ENCODE measurements at regions not wholly inside any gene's neighbourhood (a gene's known extent, or its start where the extent isn't known, plus 50 kb on each side); places are given as distances from the start of the nearest gene placed in this dataset.

DNA sequence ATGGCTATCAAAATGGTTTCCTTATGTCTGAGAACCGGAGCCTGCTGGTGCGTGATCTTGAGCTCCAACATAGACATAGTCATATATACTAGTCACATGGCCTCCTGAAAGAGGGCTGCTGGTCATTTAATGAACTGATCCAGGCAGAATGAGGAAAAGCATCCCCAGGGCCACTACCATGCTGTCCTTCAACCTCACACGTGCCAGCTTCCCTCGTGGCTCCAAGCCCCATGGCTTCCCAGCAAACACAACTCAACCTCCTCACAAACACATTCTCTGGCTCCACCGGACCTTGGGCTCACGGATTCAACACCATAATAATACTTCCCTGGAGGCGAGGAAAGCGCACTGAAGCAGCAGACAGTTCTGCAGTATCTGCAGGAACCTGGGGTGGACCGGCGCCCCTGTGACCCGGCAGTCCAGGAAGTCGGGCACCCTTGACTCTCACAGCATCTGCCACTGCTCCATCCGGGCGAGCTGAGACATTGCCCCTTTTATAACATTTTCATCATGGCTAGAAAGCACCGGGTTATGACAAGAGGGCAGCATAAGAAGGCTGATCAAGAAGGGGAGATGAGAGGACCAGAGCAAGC is 57.2 kb upstream of the CDH5 start:
- no peaks in the 10 kb centered on the region for H3K4me1 Mint-ChIP-seq

DNA sequence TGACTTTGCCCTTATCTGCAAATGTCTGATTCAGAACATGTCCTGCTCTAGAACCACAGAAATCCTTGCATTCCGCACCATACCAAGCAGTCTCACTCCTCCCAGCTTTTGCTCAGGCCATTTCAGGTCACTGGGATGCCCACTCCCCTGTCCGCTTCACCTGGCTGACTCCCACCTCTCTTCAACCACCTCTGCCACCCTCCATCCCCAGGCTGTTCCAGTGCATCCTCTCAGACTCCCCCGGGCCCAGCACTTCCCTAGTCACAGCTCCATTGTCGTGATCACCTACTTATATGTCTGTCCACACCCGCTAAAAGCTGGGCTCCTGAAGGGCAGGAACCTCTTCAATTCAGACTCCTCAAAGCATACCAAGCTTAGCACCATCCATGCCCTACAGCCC is 58.4 kb upstream of the CDH5 start:
- no peaks in the 10 kb centered on the region for H3K4me1 Mint-ChIP-seq
- DNase-seq: no peak
- TF ChIP-seq EZH2 (IDR thresholded peaks at IDR 0.05; ENCODE audit: borderline replicate concordance, insufficient read depth, low read depth, low read length, poor library complexity, severe bottlenecking): no peak
- POLR2A ChIA-PET: no interaction called here
- Histone ChIP-seq H3K79me2 (ENCODE audit: control insufficient read depth, insufficient read depth, low read length) (no peaks in the 10 kb centered on the region), H3K27ac (ENCODE audit: low read length in 2 of 2) (no peak overlapping the region), H3K36me3 (replicated peaks in 1 of 2; ENCODE audit: control extremely low read depth in 1 of 2, control insufficient read depth in 1 of 2, extremely low read depth in 1 of 2, insufficient read depth in 2 of 2, low read length in 1 of 2) (no peaks in the 10 kb centered on the region), H3K4me3 (ENCODE audit: control extremely low read depth in 1 of 5, extremely low read depth in 1 of 5, insufficient read depth in 1 of 5, low read depth in 2 of 5, low read length in 4 of 5) (no peak overlapping the region), H3K27me3 (replicated peaks in 1 of 4; ENCODE audit: control extremely low read depth in 1 of 4, control insufficient read depth in 3 of 4, insufficient read depth in 4 of 4, low read length in 3 of 4) (peaks cover 0 to 3% (median 0%) of the 10 kb centered on the region in 4 experiments), H4K20me1 (ENCODE audit: control insufficient read depth, insufficient read depth, low read length, poor library complexity, severe bottlenecking) (no peaks in the 10 kb centered on the region), H3K9me3 (ENCODE audit: control extremely low read depth in 1 of 3, control insufficient read depth in 2 of 3, insufficient read depth in 1 of 3, low read length in 2 of 3) (no peaks in the 10 kb centered on the region), H2AFZ (ENCODE audit: insufficient read depth, low read depth, low read length, poor library complexity, severe bottlenecking) (no peak overlapping the region), H3K4me1 (ENCODE audit: control insufficient read depth in 2 of 2, insufficient read depth in 2 of 2, low read length in 2 of 2) (no peaks in the 10 kb centered on the region), H3K4me2 (replicated peaks; ENCODE audit: low read depth, low read length, poor library complexity, severe bottlenecking) (no peak overlapping the region), H3K9ac (ENCODE audit: low read length) (no peak overlapping the region)
- WGBS (ENCODE audit: insufficient coverage): 95% methylated on average over 5 of the region's 5 CpGs
- H3K27ac Mint-ChIP-seq: no peak overlapping the region
- intact Hi-C loops (cut with micrococcal nuclease): no loop called here
- no peak overlapping the region for H3K4me3 Mint-ChIP-seq
- CTCF ChIA-PET: no interaction called here
- no peak for ATAC-seq (ENCODE audit: low read depth)
- no peaks in the 10 kb centered on the region for H3K9me3 Mint-ChIP-seq (ENCODE audit: insufficient read depth)
- peaks cover 17% of the 10 kb centered on the region for H3K27me3 Mint-ChIP-seq

More for the DNA sequence above, 57.2 kb upstream of the CDH5 start:
- Mint-ChIP-seq H3K27ac (no peak overlapping the region), H3K9me3 (ENCODE audit: insufficient read depth) (no peaks in the 10 kb centered on the region), H3K4me3 (no peak overlapping the region), H3K27me3 (peaks cover 17% of the 10 kb centered on the region)
- Histone ChIP-seq H3K4me2 (replicated peaks; ENCODE audit: low read depth, low read length, poor library complexity, severe bottlenecking) (no peak overlapping the region), H2AFZ (ENCODE audit: insufficient read depth, low read depth, low read length, poor library complexity, severe bottlenecking) (no peak overlapping the region), H3K9ac (ENCODE audit: low read length) (no peak overlapping the region), H3K36me3 (replicated peaks in 1 of 2; ENCODE audit: control extremely low read depth in 1 of 2, control insufficient read depth in 1 of 2, extremely low read depth in 1 of 2, insufficient read depth in 2 of 2, low read length in 1 of 2) (no peaks in the 10 kb centered on the region), H3K27ac (ENCODE audit: low read length in 2 of 2) (no peak overlapping the region), H3K9me3 (ENCODE audit: control extremely low read depth in 1 of 3, control insufficient read depth in 2 of 3, insufficient read depth in 1 of 3, low read length in 2 of 3) (no peaks in the 10 kb centered on the region), H4K20me1 (ENCODE audit: control insufficient read depth, insufficient read depth, low read length, poor library complexity, severe bottlenecking) (no peaks in the 10 kb centered on the region), H3K27me3 (replicated peaks in 1 of 4; ENCODE audit: control extremely low read depth in 1 of 4, control insufficient read depth in 3 of 4, insufficient read depth in 4 of 4, low read length in 3 of 4) (peaks cover 0 to 3% (median 0%) of the 10 kb centered on the region in 4 experiments), H3K79me2 (ENCODE audit: control insufficient read depth, insufficient read depth, low read length) (no peaks in the 10 kb centered on the region), H3K4me1 (ENCODE audit: control insufficient read depth in 2 of 2, insufficient read depth in 2 of 2, low read length in 2 of 2) (no peaks in the 10 kb centered on the region), H3K4me3 (ENCODE audit: control extremely low read depth in 1 of 5, extremely low read depth in 1 of 5, insufficient read depth in 1 of 5, low read depth in 2 of 5, low read length in 4 of 5) (no peak overlapping the region)
- DNase-seq (no peak), ATAC-seq (ENCODE audit: low read depth) (no peak)
- intact Hi-C loops (cut with micrococcal nuclease): no loop called here
- CTCF ChIA-PET: no interaction called here
- TF ChIP-seq, protein P1, sequence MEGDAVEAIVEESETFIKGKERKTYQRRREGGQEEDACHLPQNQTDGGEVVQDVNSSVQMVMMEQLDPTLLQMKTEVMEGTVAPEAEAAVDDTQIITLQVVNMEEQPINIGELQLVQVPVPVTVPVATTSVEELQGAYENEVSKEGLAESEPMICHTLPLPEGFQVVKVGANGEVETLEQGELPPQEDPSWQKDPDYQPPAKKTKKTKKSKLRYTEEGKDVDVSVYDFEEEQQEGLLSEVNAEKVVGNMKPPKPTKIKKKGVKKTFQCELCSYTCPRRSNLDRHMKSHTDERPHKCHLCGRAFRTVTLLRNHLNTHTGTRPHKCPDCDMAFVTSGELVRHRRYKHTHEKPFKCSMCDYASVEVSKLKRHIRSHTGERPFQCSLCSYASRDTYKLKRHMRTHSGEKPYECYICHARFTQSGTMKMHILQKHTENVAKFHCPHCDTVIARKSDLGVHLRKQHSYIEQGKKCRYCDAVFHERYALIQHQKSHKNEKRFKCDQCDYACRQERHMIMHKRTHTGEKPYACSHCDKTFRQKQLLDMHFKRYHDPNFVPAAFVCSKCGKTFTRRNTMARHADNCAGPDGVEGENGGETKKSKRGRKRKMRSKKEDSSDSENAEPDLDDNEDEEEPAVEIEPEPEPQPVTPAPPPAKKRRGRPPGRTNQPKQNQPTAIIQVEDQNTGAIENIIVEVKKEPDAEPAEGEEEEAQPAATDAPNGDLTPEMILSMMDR (IDR thresholded peaks at IDR 0.05): no peak
- TF ChIP-seq EZH2 (IDR thresholded peaks at IDR 0.05; ENCODE audit: borderline replicate concordance, insufficient read depth, low read depth, low read length, poor library complexity, severe bottlenecking): no peak
- POLR2A ChIA-PET: no interaction called here
- WGBS (ENCODE audit: insufficient coverage): 87% methylated on average over 11 of the region's 15 CpGs
